Brain microvascular endothelial cell (primary cell): ENCODE measurements at regions not wholly inside any gene's neighbourhood (a gene's known extent, or its start where the extent isn't known, plus 50 kb on each side); places are given as distances from the start of the nearest gene placed in this dataset.

ENCODE experiments used
- DNase-seq: peaks from one replicate; pipeline ENCODE4 v3.0.0-alpha.2; 2020
- H3K27ac ChIP-seq: fragments of 250-450 bp; sonication (Bioruptor Pico); 2 replicates; pipeline ENCODE4 v1.5.1; 2020; ENCODE audit warnings: mild to moderate bottlenecking, moderate library complexity
- H3K27me3 ChIP-seq: fragments of 250-450 bp; sonication (Bioruptor Pico); replicated peaks from 2 replicates; pipeline ENCODE4 v1.5.1; 2020; ENCODE audit warnings: mild to moderate bottlenecking
- H3K36me3 ChIP-seq: fragments of 250-450 bp; sonication (Bioruptor Pico); replicated peaks from 2 replicates; pipeline ENCODE4 v1.5.1; 2020; ENCODE audit warnings: mild to moderate bottlenecking
- H3K4me3 ChIP-seq: 2 replicates; pipeline ENCODE4 v1.5.1; 2011; ENCODE audit warnings: low read depth, mild to moderate bottlenecking, control low read depth, low read length, moderate library complexity
- CTCF ChIP-seq: IDR thresholded peaks from 2 replicates; pipeline ENCODE4 v1.5.1; 2011; ENCODE audit warnings: low read depth, mild to moderate bottlenecking, moderate library complexity, low read length, control low read depth, inconsistent platforms; ENCODE audit errors: missing control alignments
- in situ Hi-C: cut with HindIII; loops from 2 replicates; pipeline ENCODE4 v1.10.0; 2017; ENCODE audit warnings: low sequenced_read_pairs, low pct_ligation_motif_present

DNA sequence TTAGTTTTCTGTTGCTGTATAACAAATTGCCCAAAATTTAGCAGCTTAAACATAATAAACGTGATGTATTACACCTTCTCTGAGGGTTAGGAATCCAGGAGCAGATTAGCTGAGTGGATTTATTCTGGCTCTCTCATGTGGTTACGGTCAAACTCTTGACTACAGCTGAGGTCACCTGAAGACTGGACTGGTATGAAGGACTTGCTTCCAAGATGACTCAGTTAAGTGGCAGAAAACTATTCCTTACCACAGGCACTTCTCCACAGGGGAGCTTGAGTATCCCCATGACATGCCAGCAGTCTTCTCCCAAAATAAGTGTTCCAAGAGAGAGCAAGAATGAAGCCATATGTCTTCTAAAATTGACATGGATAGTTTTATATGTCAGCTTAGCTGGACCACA is 957.2 kb upstream of the GHITM start:
- Histone ChIP-seq H3K4me3 (no peak overlapping the region), H3K27me3 (no peaks in the 10 kb centered on the region), H3K36me3 (no peaks in the 10 kb centered on the region), H3K27ac (no peak overlapping the region)
- in situ Hi-C loops = no loop called here
- no peak for TF ChIP-seq CTCF
- DNase-seq = no peak

GRCh38 chr10:83184641-83185040 is 954.7 kb upstream of the GHITM start:
- no peak for TF ChIP-seq CTCF
- Histone ChIP-seq H3K27me3 (no peaks in the 10 kb centered on the region), H3K4me3 (no peak overlapping the region), H3K27ac (no peak overlapping the region), H3K36me3 (no peaks in the 10 kb centered on the region)
- no peak for DNase-seq
- in situ Hi-C loops = no loop called here

- H3K27ac ChIP-seq = no peak overlapping the region
- no peaks in the 10 kb centered on the region for H3K36me3 ChIP-seq
- no peak overlapping the region for H3K4me3 ChIP-seq
- in situ Hi-C loops = no loop called here
- H3K27me3 ChIP-seq = no peaks in the 10 kb centered on the region
- TF ChIP-seq CTCF = no peak
- no peak for DNase-seq
Measured at GRCh38 chr10:83190614-83191013, 948.7 kb upstream of the GHITM start.

GRCh38 chr10:83193026-83193425 is 946.3 kb upstream of the GHITM start:
- no peak for TF ChIP-seq CTCF
- H3K27ac ChIP-seq = no peak overlapping the region
- no peaks in the 10 kb centered on the region for H3K27me3 ChIP-seq
- DNase-seq = no peak
- in situ Hi-C loops = no loop called here
- no peak overlapping the region for H3K4me3 ChIP-seq
- no peaks in the 10 kb centered on the region for H3K36me3 ChIP-seq

DNA sequence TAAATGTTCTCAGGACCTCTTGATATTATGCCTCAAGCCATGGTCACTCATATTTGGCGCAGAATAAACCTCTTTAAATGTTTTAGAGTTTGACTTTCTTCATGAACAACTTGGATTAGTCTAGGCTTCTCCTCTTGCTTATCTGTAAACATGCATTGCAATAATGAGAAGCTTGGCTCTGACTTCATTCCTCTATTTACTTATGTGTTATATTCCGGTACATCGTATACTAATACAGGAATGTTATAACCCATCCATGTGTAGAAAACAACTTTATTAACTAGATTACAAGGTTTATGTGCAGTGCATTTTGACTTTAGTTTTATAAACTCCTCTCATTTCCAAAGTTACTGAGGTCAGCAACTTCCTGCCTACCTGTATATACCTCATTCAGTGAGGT is 944.3 kb upstream of the GHITM start:
- H3K36me3 ChIP-seq = no peaks in the 10 kb centered on the region
- H3K27ac ChIP-seq = no peak overlapping the region
- no peak overlapping the region for H3K4me3 ChIP-seq
- TF ChIP-seq CTCF = no peak
- in situ Hi-C loops = no loop called here
- no peaks in the 10 kb centered on the region for H3K27me3 ChIP-seq
- DNase-seq = no peak

DNA sequence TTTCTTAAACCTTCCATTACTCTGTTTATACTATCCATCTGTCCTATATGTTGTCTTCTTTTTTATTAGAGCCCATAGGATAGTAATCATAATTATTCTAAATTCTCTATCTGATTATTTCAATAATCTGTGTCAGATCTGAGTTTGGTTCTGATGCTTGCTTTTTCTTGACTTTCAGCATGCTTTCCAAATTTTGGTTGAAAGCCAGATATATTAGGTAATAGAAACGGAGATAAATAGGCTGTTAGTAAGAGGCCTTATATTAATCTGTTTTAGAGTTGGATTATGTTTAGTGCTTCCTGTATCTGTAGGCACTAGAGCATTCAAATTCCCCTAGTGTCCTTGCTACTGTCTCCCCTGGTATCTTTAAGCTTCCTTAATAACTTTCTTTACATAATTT is 939.9 kb upstream of the GHITM start:
- no peaks in the 10 kb centered on the region for H3K27me3 ChIP-seq
- no peaks in the 10 kb centered on the region for H3K36me3 ChIP-seq
- no peak for TF ChIP-seq CTCF
- in situ Hi-C loops = no loop called here
- H3K27ac ChIP-seq = no peak overlapping the region
- H3K4me3 ChIP-seq = no peak overlapping the region
- no peak for DNase-seq
